ENCODE measurements at regions not wholly inside any gene's neighbourhood (a gene's known extent, or its start where the extent isn't known, plus 50 kb on each side); places are given as distances from the start of the nearest gene placed in this dataset.
A peak's percentile ranks its signal among the peaks of the same experiment; 100 is the strongest.

DNA sequence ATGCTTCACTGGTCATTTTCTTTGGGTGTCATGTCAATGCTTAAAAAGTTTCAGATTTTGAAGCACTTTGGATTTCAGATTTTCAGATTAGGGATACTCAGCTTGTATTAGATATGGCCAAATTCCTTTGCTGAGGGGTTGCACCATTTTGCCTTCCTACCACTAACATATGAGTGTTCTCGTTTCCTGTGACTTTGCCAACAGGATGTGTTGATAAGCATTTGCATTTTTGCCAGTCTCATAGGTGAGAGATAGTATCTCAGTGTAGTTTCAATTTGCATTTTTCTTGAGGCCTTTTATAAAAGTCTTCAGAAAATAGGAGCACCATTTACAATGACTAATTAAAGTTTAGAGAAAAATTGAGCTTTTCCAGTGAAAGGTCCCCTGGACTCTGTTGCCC lies 71.6 kb upstream of the CLCN4 start:
- DNase-seq = no peak

DNA sequence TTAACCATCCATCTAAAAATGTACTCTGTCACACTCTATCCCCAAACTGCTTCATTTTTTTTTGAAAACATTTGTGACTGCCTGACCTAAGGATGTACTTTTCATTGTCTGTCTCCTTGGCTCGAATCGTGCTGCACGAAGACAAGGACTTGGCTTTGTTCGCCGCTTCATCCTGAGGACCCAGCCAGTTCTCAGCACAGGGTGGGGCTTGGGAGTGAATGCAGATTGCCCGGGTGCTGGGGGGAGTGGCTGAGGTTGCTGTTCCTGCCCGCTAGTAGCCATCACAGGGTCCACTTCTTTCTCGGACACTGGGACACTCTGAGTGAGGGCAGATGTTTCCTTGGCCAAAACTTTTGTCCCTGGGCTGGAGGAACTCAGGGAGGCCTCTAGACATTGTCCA lies 70.1 kb upstream of the CLCN4 start:
- DNase-seq = no peak

GRCh38 chrX:10087391-10087790 lies 69.4 kb upstream of the CLCN4 start:
- DNase-seq = no peak

DNA sequence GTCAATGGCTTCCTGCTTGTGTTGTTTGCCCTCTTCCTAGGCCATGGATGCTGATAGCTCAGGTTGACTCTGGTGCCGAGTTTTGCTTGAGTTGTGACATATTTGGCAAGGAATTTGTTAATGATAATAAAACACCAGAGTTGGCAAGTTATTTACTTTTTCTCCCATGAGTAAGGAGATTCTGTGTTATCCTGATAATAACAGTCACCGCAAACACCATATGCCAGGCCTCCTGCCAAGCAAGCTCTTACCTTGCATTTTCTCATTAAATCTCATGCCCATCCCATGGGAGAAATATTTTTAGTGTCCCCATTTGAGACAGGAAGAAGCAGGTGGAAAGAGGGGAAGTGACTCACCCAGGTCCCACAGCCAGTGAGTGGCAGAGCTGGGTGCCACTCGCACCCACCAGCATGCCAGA lies 67.4 kb upstream of the CLCN4 start:
- DNase-seq = no peak

DNA sequence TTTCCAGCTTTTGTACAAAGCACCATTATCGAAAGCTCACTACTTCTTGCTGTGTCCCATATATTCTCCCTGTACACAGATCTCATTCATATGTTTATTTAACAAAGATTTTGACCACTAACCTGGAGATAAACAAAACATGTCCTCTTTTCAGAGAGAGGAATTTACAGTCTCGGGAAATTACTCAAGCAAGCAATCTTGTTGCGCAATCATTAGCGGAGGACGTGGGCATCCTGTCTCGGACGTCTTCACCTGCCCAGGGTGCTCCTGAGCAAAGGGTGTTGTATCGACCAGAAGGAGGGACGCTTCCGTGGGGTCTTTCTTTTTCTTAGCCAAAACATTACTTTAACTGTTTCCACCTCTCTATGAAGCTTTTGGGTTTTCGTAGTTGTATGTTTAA lies 66.5 kb upstream of the CLCN4 start:
- no peak for DNase-seq

DNA sequence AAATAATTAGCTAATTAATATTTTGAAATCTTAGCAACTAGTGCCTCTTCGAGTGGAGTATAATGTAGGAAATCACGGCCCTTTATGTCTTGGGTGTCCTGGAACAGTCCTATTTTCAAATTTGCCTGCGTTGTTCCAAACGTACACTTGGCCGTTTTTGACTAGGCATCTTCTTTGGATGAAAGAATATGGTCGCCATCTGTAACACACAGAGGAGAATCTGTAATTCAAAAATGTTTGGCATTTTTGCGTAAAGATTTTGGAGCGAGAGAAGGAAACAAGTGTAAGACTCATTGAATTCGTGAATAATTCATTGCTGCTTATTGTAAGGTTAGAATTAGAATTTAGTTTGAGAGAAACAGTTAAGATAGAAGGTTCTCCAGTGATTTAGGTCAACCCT lies 61.5 kb upstream of the CLCN4 start:
- DNase-seq = no peak

DNA sequence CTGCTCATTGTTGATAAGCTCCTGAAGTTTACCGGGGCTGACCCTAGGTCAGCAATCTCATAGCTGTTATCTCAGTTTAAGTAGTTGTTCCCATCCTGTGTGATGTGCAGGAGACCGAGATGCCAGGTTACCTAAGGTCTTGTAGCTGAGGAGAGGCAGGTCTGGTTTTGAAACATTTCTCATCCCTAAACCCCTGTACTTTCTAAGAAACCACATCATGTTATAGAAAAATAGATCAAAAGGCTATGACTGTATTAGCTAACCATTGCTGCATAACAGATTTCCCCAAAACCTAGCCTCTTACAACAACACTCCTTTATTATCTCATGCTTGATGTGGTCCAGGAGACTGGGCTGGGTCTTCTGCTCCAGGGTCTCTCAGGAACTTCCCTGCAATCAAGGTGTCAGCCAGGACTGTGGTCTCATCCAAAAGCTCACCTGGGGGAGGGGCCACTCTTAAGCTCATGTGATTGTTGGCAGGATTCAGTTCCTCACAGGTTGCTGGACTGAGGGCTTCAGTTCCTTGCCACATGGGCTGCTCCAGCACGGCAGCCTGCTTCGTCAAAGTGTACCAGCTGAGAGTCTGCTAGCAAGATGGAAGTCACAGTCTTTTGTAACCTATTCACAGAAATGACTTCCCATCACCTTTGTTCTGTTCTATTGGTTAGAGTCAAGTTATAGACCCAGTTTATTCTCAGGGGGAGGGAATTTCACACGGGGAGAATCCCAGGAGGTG lies 60.9 kb upstream of the CLCN4 start:
- DNase-seq = peak in 1 of 2 experiments; percentile 43

DNA sequence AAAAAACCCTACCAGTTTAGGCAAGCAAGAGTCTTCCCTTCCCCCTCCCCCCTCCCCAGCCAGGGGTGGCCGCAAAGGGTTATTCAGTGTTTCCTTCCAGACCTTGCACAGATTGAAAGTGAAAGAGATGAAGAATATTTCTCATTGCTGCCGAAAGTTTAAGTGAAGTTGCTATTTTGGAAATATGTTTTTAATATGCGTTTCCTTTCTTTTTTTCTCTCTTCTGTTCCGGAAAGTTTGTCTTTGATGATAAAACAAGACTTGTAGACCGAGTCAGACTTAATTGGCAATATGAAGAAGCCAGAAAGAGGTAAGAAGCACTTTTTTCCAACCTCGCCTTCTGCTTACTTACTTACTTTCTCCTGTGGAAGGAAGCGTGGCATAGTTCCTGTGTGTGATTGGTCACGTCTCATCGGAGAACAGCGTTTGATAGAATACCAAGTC lies 58.5 kb upstream of the CLCN4 start:
- peak; percentile 64 to 69 for DNase-seq

- DNase-seq = no peak
These were observed 57.4 kb upstream of the CLCN4 start for GRCh38 chrX:10099411-10099810.

DNA sequence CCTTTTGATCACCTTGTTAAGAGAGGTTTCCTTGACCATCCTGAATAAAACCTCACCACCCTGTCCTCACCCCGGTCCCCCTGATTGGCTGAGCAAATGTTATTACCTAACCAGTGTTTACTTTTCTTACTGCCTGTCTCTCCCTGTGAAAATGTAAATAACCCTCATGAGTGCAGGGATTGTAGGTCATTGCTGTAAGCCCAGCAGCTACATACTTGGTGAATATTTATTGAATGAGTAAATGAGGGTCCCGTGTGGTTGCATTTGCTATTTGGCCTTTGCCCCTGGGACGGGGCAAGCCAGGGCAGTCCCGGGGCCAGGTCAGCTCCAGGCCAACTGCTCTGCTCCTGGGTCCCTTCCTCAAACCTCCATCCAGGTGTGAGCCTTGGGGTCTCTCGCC lies 55.5 kb upstream of the CLCN4 start:
- no peak for DNase-seq

GRCh38 chrX:10102046-10102704 lies 54.6 kb upstream of the CLCN4 start:
- no peak for DNase-seq

DNA sequence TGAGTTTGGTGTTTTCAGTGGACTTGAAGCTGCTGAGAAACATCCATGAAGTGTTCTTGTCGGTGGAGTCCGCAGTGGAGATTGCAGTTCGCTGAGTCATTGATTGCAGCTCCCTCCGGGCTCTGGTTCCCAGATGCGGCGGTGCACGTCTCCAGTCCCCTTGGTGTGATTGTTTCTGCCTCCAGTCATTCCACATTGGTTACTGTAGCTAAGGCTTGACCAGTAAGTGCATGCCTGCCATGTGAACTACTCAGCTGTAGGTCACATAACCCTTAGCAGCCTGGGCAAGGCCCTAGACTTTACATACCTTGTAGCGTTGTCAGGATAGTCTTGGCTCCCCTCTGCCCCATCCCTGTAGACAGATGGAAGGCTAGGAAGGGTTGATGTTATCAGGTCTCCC lies 53.8 kb upstream of the CLCN4 start:
- DNase-seq = no peak

DNA sequence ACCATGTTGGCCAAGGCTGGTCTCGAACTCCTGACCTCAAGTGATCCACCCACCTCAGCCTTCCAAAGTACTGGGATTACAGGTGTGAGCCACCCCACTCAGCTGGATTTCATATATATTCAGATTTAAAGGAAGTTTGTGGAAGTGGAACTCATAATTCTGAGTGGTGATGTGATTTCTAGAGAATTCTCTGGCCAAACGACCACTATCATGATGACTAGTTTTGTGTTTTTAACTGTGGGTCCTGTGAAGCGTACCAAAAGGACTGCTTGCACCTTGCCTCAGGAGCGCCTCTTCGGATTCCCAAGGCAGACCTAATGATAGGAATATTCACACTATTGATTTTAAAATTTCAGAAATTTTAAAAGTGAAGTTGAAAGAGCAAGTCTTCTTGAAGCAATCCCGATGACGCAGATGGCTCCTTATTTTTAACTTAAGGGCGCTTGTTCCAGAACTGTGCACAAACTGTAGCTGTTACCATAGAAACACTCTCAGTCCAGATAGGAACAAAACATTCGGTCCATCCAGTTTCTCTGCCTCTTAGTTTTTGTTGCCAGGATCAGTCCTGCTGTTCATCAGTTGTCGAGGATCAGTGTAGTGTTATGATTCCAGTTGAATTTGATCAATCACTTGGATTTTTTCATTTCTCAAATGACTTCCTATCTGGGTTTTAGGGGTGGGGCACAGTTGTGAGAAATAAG lies 51.7 kb upstream of the CLCN4 start:
- no peak for DNase-seq

GRCh38 chrX:10106806-10107205 lies 50.0 kb upstream of the CLCN4 start:
- peak; percentile 52 to 60 for DNase-seq

All from activated T-cell treated with anti-CD3 and anti-CD28 coated beads, Interleukin-2, amount 50 U/mL, for 48 hours (primary cell).